Stimulated activated CD4-positive, alpha-beta T cell treated with anti-CD3 and anti-CD28 coated beads, Interleukin-2, amount 100 ng/mL, for 24 hours (primary cell): ENCODE measurements at regions not wholly inside any gene's neighbourhood (a gene's known extent, or its start where the extent isn't known, plus 50 kb on each side); places are given as distances from the start of the nearest gene placed in this dataset.
"Not testable (repeated sequence)": the region's sequence is repeated elsewhere in the genome, so short reads cannot be mapped to it uniquely, and the experiment has no call there.

Source experiments
- DNase-seq, 2 donors: peaks; one replicate each; pipeline ENCODE4 v3.0.0-alpha.2; 2020

DNA sequence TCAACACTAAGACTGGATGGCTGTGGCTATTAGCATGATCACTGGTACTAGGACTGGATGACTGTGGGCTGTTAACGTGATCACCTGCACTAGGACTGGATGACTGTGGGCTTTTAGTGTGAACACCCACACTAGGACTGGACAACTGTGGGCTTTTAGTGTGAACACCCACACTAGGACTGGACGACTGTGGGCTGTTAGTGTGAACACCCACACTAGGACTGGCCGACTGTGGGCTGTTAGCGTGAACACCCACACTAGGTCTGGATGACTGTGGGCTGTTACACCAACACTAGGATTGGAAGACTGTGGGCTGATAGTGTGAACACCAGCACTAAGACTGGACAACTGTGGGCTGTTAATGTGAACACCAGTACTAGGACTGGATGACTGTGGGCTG, 329.2 kb downstream of the OSTF1 start:
- DNase-seq, result no peak

DNA sequence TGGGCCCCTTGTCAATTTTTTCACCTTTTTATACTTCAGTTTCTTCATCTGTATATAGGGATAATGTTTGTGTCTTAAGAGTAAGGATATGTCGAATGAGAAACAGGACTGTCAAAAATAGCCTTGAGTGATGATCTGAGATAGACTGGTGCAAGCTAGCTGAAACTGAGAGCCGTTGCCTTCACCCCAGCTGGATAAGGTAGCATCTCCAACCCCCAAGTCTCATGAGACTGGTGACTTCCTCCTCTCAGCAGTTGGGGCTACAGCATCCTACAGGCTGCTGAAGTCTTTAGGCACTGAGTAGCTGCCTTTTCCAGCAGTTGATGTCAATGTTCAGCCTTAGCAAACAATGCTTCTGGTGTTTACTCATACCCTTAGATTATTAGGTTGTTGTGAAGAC, 330.2 kb downstream of the OSTF1 start:
- no peak for DNase-seq

DNA sequence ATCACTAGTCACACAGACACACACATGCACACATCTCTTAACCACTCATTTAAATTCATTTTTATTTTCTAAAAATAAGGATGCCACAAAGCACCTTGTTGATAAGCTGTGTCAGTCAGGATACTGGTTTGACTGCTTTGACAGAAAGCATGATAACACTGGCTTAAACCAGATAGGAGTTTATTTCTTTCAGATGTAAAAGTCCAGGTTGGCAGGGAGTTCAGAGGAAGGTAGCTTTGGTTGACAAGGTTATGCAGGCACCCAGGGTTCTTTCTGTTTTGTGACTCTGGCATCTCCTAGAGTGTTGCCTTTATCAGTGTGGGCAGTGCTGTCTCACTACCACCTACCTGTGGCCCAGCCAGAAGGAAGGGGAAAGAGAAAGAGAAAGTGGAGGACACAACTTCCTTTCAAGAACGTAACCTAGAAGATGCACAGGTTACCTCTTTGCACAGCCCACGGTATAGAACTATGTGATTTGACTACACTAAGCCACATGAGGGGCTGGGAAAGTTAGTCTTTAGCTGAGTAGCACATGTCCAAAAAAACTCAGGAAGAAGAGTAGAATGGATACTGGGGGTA, 334.7 kb downstream of the OSTF1 start:
- no peak for DNase-seq

DNA sequence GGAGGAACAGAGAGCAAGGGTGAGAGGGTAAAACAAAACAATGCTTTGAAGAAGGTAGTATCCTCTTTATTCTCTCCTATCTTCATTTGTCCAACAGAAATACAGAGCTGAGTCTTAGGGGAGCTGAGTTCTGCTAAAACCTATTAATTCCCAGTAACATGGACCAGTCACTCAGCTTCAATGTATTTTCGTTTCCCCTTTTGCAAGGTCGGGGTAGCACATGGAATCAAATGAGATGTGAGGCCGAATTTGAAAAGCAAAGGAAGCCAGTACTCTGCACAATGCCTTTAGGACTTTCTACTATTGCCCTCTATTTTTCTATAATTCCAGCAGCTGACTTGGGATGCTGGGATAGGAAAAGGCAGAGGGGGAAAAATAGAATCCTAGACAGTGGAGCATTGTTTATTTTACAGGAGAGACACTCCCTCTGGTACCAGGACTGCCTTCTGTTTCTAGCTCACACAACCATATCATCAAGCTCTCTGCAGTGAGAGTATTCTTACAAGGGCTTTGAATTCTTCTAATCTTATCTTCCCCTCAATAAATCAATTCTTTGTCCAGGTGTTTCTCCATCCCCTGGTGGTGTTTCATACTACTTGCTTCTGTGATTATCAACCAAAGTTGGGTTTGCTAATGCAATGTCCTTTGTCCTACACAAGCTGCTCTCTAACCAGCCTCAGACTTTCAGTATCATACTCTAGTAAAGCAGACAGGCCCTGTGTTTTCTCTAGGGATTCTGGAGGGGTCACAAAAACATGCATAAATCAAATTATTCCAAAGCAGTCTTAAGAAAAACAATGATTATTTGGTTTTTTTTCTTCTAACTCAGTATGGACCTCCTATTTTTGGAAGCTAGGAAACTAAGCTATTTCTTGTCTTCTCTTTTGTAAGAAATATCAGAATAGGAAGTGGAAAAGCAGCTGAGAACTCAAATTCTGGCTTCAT, 341.5 kb downstream of the OSTF1 start:
- DNase-seq, result no peak

DNA sequence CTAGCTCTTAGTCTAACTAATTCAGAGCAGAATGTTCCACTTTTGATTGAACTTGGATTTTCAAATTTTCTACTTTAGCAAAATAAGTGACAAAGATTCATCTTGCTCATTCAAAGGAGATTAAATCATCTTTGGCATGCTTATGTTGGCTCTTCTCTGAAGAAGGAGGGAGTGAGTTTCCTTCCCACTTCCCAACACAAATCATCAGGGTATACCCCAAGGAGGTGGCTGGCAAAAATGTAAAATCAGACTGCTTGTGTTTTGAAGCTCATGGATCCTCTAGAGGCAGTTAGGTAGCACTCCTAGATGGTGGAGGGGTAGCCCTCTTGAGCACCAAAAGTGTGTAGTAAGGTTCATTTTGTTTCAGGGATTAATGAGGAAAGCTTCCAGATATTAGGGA, 343.1 kb downstream of the OSTF1 start:
- DNase-seq, result no peak

DNA sequence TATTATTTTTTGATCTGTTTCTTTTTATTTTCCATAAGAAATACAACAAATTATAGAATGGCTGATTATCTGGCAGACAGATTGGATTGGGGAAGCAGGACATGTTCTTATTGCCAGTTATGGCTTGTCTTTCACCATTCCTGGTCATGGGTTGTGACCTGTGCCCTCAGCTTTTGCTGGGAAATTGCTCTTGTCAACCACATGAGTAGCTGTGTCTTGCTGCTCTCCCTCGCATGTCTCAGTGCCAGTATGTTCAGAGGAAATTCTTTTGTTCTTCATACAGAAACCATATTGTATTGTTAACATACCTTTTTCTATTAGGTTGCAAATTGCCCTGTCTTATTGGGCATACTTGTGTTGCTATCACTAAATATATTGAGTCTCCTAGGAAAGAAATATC, 344.1 kb downstream of the OSTF1 start:
- DNase-seq, result no peak

DNA sequence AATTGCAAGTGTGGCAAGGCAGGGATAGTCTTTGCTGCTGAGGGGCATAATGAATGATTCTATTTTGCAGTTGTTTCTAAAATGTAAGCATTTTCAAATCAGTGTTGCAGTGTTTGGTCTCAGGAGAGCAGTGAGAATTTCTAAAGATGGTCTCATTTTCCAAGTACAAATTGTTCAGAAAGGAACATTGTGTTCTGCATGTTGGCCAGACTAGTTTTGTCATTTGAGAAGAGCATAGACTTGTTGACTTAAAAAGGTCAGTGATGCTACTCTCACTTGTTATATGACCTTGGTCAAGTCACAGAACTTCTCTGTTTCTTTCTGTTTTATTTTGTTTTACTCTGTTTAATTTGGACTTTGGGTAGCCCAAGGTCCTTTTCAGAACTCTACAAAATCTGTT, 344.6 kb downstream of the OSTF1 start:
- no peak for DNase-seq

DNA sequence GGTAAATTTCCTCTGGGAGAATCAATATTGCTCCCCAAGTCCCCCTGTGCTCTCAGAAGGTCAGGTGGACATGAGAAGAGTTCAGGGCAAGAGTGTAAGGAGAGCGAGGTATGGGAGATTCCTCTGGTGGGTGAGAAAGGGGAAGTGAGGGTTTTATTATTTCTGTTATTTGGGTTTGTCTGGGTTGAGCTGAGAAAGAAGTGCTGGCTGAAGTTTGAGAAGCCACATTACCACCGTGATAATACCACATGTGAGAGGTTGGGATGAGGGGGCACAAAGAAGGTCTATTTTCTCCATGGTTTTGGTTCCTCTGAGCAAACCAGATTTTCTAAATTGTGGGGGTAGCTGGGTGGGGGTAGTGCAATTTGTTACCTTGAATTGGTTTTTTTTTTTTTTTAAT, 350.4 kb downstream of the OSTF1 start:
- no peak for DNase-seq

DNA sequence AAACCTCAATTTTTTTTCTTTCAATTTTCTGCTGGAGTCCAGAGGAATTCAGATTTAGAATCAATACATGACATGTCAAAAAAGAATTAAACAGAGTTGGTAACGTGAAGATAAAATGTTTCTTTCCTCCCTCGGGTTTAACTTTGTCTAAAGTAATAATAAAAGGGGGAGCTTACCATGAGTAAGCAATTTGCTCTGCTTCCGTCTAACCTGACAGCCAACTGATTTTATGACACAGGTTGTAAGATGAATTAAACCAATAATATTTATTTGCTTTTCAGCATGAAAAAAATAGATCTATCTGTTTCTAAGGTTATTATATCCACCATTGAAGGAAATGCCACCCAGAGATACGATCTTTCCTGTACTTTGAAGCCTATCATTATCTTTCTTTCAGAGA, 352.6 kb downstream of the OSTF1 start:
- no peak for DNase-seq

DNA sequence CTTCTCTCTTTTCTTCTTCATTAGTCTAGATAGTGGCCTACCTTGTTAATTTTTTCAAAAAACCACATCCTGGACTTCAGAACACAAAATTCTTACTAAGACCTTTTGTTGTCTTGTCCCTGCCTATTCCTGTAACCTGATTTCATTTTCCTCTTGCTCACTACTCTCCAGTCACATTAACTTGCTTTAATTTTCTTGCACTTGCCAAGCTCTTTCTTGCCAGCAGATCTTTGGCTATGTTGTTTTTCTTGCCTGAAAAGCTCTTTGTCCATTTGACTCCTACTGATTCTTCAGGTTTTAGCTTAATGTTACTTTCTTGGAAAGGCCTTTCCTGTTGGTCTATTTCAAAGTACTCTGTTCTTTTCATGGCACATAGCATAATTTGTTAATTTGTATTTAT, 356.8 kb downstream of the OSTF1 start:
- DNase-seq, result no peak

DNA sequence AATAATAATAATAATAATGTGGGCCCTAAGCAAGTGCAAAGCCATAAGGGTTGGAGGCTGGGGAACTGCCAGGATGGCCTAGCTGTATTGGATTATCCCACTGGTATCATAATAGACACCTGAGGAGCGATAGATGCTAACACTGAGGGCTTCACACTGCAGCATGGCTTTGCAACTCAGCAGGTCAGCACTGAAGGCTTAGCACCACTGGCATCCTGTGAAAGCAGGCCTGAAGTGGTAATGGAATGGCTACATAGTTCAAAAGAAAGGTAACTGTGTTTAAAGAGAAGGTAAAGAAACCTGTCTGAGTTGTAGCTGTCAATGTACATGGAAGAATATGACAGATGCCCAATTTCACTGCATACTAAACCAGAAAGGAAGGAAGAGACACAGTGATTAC, 359.0 kb downstream of the OSTF1 start:
- DNase-seq, result no peak

DNA sequence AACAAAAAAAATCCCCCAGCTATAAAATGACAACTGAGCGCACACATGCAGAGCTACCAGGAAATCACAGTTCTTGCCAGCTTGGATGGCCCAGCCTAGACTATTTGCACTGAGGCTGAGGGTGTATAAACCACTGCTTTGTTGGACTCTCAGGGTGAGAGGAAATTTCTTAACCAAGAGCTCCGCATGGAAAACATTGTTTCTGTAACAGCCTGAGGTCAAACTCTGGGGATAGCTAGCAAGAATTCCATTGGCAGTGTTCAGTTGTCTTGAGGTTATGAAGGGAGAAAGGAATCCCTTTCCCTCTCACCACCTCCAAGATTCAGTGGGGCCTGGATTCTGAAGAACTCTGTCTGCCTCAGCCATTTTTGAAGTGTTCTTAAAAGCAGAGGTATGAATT, 360.0 kb downstream of the OSTF1 start:
- no peak for DNase-seq

DNA sequence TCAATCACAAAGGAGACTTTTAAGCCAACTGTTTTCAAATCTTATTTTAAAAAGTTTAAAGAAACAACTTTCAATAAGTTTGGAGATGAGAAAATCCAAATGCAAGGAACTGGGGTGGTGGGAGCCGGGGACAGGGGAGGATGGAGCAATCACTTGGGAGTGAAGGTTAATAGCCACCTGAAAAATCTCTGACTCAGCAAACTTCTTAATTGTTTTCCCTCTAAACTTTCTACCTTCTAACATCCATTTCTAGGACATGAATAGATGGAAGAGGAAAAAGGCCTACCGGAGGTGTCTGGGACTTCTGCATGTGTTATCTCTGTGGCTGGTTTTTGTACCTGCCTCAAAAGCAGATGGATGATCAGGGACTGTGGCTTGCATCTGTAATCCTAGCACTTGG, 360.6 kb downstream of the OSTF1 start:
- no peak for DNase-seq

DNA sequence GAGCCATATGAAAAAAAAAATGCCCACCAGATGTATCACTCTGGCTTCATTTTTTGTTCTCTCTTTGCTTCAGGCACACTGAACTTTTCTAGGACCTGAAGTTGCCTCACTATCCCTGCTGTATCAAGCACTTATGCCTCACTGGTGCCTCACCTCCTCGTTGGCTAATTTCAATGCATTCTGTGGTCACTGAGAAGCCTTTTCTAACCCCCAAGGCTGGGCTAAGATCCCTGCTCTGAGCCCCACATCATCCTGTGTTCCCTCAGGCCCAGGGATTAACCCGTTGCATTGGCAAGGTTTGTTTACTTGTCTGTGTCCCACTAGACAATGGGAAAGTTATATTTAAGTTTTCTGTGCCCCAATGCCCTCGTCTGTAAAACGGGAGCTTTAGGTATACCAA, 362.7 kb downstream of the OSTF1 start:
- no peak for DNase-seq

DNA sequence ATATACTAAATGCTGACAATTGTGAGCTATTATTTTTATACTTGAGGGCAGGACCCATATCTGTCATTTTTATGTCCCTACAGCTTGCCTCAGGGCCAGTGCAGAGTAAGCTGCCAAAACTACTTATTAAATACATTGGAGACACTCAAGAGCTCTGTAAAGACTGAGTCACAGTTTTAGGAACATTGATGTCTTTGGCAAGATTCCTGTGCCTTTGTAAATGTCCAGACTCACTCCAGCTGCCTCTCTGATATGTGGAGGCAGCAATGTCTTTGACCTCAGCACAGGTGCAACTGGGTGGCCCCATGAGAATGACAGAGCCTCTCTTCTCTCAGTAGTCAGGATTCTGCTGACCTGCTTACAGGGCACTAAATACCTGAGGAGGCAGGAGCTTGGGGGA, 363.2 kb downstream of the OSTF1 start:
- no peak for DNase-seq

DNA sequence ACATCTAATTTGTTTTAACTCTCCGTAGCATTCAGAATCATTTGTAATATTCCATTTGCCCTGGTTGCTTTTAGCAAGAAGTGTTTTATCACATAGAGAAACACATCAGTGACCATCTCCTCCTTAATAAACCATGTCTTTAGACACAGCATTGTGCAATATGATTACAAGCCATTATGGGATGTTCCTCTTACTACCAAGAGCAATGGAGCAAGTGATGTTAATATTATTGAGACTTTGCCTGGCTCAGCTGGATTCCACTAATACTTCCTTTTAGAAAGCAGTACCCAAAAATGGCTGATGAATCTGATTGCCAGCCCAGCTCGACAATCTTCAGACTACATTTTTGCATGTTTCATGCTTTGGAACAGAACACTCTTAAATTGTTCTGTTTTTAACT, 364.2 kb downstream of the OSTF1 start:
- no peak for DNase-seq

DNA sequence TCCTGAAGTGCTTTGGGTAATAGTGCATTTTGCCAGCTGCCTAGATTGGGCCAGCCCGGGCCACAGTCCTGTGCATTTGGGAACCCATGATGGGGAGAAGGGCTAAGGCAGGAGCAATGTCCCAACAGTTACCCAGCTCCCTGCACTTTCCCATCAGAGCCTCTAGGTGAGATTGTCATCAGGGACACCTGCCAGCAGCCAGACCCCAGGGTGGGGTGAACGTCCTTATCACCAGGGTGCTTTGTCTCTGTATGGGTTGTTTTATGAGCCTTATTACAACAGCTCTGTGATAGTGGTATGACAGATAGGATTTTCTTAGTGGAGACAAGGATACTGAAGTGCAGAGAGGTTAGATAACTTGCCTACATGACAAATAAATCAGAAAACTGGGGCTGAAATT, 365.7 kb downstream of the OSTF1 start:
- no peak for DNase-seq

DNA sequence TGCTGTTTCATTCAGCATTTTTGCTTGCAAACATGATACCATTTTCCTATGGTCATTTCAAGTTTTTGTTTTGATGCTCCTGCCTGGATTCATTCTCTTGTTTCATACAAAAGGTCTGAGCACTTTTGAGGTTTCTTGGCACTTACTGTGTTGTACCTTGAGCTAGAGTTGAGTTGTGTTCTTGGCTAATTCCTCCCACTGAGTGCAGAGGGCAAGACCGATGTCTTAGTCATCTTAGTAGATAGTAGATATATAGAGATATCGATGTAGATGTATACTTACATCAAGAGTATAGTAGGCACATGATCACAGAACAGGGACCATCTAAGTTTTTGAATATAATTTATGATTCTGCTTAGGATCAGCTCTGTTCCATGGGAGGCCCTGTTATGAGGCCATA, 366.6 kb downstream of the OSTF1 start:
- no peak for DNase-seq

DNA sequence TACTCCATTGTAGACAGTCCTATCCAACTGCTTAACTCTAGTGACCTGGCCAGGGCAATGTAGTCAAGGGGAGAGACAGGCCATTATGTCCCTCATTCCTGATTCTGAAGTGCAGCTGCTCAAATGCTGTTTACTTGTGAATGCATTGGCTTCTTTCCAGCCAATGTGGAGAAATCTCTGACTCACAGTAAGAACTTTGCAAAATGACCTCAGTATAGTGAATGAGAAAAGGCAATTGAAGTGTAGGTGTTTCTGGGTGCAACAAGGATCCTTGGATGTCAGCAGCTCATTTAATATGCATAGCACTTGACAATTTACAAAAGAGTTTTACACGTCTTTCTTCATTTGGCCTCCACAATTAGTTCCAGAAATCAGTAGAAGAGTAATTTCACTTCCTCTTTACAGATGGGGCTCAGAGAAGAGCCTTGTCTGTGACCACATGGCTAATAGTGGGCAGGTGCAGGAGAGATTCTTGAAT, 367.2 kb downstream of the OSTF1 start:
- DNase-seq, result no peak

DNA sequence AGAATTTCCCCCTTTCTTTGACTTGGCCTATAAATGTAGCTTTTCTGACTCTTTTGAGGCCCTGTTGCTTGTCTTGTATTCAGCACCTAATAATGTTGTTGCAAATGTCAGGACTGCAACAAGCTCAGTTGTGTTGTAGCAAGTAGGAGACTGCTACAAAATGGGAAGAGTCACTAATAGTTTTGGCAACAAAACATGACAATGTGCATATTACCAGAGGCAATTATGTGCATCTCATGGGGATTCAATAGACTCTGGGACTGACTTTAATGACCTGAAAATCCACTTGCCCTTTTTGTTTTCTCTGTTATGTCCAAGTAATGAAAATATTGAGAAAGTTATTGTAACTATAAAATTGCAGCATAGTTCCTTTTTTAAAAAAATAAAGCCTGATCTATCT, 368.4 kb downstream of the OSTF1 start:
- DNase-seq, result no peak

DNA sequence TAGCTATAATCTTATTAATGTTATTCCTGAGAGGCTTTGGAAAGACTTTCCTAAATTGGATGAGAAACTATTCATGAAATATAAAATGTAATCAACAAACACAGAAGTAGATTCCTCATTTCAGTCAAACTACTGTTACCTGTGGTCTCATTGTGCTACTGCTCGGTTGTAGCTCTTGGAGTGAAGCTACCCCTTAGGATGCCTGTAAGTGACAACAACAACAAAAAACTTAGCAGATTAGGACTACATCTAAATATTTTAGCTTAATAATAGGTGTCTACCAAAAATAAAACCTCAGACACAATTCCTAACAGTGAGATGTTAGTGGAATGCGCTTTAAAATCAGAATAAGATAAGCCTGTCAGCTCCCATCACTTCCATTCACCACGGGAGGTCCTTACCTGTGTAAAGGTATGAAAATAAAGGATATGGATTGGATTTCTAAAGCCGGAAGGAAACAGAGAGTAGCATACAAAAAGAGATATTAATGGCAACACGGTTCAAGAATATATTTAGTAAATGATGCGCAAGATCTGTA, 369.2 kb downstream of the OSTF1 start:
- no peak for DNase-seq

DNA sequence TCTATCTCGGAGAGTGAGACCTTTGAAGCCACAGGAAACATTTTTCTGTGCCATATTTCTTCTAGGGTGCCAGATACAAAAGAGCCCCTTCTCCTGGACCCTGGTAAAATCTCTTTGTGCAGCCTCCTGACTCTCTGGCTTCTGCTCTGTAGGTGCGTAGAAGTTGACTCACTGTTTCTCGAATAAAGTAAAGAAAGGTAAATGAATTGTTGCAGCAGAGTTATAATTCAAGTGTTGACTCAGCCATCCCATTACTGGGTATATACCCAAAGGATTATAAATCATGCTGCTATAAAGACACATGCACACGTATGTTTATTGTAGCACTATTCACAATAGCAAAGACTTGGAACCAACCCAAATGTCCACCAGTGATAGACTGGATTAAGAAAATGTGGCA, 371.0 kb downstream of the OSTF1 start:
- DNase-seq, result not testable (repeated sequence)

DNA sequence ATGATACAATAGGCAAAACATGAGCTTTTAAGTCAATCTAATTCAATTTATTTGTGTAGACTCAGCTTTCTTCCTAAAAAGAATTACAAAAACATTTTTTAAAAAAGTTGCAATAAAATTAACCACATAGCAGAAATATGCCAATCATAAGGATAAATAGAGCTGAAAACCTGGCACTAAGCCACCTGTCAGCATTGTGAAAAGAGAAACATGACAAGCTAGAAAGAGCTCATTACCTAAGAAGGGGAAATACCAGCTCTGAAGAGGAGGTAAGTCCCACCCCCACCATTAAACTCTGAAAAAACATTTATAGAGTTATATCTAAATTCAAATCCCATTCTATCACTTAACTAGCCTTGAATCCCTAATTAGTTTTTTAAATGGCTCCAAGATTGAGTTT, 372.9 kb downstream of the OSTF1 start:
- DNase-seq, result no peak

DNA sequence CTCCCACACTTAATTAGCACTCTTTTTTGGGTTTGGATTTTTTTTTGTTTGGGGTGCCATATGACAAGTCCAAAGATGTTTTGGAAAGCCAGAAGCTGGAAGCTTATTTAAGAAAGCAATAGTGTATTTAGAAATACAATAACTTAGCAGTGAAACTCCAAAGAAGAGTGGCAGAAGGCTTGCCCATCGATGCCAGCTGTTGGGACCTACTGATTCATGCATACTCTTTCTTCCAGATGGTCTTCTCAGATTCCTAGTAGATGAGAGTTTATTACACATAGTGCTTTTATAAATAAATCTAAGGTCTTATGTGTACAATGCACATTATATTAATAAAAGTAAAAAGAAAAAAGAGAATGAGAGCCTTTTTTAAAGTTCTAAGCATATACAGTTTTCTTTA, 374.6 kb downstream of the OSTF1 start:
- DNase-seq, result no peak
